HepG2 (cell line): ENCODE measurements at regions not wholly inside any gene's neighbourhood (a gene's known extent, or its start where the extent isn't known, plus 50 kb on each side); places are given as distances from the start of the nearest gene placed in this dataset.

Experiments used
- ATF7-NPFF ChIP-seq: sonication (generic); formaldehyde crosslinking; IDR thresholded peaks from 2 replicates; pipeline ENCODE4 v1.8.1; 2023; ENCODE audit warnings: mild to moderate bottlenecking, low read depth, missing genetic modification reagents, moderate library complexity
- BCL6 ChIP-seq: IDR thresholded peaks from 2 replicates; pipeline ENCODE4 v1.6.1; 2016; ENCODE audit warnings: missing genetic modification reagents, missing compliant biosample characterization
- CBX5 ChIP-seq: sonication (generic); formaldehyde crosslinking; IDR thresholded peaks from 2 replicates; pipeline ENCODE4 v1.4.0; 2020; ENCODE audit warnings: missing genetic modification reagents, borderline replicate concordance
- CCAR2 ChIP-seq: fragments of 200-400 bp; formaldehyde crosslinking; optimal IDR thresholded peaks from 2 replicates; pipeline ENCODE3; 2018; ENCODE audit warnings: low read depth, mild to moderate bottlenecking, low read length, moderate library complexity
- EP300 ChIP-seq, 3 experiments: sonication (generic) in 1 of 3; formaldehyde crosslinking in 1 of 3; IDR thresholded peaks; 2 replicates each; pipeline versions ENCODE4 v1.5.1 to v1.6.1; 2011 to 2020; ENCODE audit warnings: low read depth in 2 of 3, low read length in 2 of 3, borderline replicate concordance in 1 of 3, improper control_type of control experiment in 1 of 3, mild to moderate bottlenecking in 1 of 3, missing genetic modification reagents in 1 of 3, moderate library complexity in 1 of 3
- GATA4 ChIP-seq: sonication (generic); IDR thresholded peaks from 2 replicates; pipeline ENCODE4 v1.6.1; 2016; ENCODE audit warnings: antibody characterized with exemption, low read depth, borderline replicate concordance
- GATAD1 ChIP-seq: IDR thresholded peaks from 2 replicates; pipeline ENCODE4 v1.6.1; 2016; ENCODE audit warnings: missing genetic modification reagents, missing compliant biosample characterization
- GTF2F1 ChIP-seq: fragments of 150-350 bp; IDR thresholded peaks from 2 replicates; pipeline ENCODE4 v1.6.1; 2014; ENCODE audit warnings: low read length
- KDM1A ChIP-seq: IDR thresholded peaks from 2 replicates; pipeline ENCODE4 v1.6.1; 2016; ENCODE audit warnings: missing compliant biosample characterization
- KLF16 ChIP-seq, 2 experiments: sonication (generic) in 1 of 2; formaldehyde crosslinking in 1 of 2; IDR thresholded peaks; 2 replicates each; pipeline versions ENCODE4 v1.6.1 to v1.8.0; 2016 to 2023; ENCODE audit warnings: missing genetic modification reagents in 2 of 2, missing compliant biosample characterization in 1 of 2
- MAFK ChIP-seq, 2 experiments: IDR thresholded peaks in 1 of 2; conservative IDR thresholded peaks in 1 of 2; 2 replicates each; pipeline ENCODE4 v1.6.1; 2011; ENCODE audit warnings: improper control_type of control experiment in 2 of 2, low read length in 2 of 2
- RFX3 ChIP-seq: IDR thresholded peaks from 2 replicates; pipeline ENCODE4 v1.6.1; 2016; ENCODE audit warnings: missing biosample characterization, missing genetic modification reagents
- SMYD3 ChIP-seq: sonication (generic); formaldehyde crosslinking; IDR thresholded peaks from 2 replicates; pipeline ENCODE4 v1.8.1; 2023; ENCODE audit warnings: mild to moderate bottlenecking, missing genetic modification reagents
- SNRNP70 ChIP-seq: fragments of 200-400 bp; formaldehyde crosslinking; IDR thresholded peaks from 2 replicates; pipeline ENCODE4 v1.6.1; 2017; ENCODE audit warnings: mild to moderate bottlenecking, low read depth, low read length, moderate library complexity
- SSRP1 ChIP-seq: IDR thresholded peaks from 2 replicates; pipeline ENCODE4 v1.6.1; 2016; ENCODE audit warnings: control low read depth
- ZFP1 ChIP-seq: IDR thresholded peaks from 2 replicates; pipeline ENCODE4 v1.6.1; 2016
- ZNF20 ChIP-seq: sonication (generic); formaldehyde crosslinking; IDR thresholded peaks from 2 replicates; pipeline ENCODE4 v1.4.0; 2020; ENCODE audit warnings: mild to moderate bottlenecking, moderate library complexity, missing genetic modification reagents
- ZNF44 ChIP-seq: sonication (generic); formaldehyde crosslinking; IDR thresholded peaks from 2 replicates; pipeline ENCODE4 v1.5.1; 2020; ENCODE audit warnings: mild to moderate bottlenecking, missing genetic modification reagents
- ZNF460 ChIP-seq: sonication (generic); formaldehyde crosslinking; IDR thresholded peaks from 2 replicates; pipeline ENCODE4 v1.5.1; 2020; ENCODE audit warnings: missing genetic modification reagents, mild to moderate bottlenecking, borderline replicate concordance
- ZNF644 ChIP-seq: IDR thresholded peaks from 2 replicates; pipeline ENCODE4 v1.6.1; 2016; ENCODE audit warnings: low read depth
- ZNF772 ChIP-seq: sonication (generic); formaldehyde crosslinking; IDR thresholded peaks from 2 replicates; pipeline ENCODE4 v1.5.0; 2020; ENCODE audit warnings: mild to moderate bottlenecking, missing genetic modification reagents
- ZNF883 ChIP-seq: sonication (generic); formaldehyde crosslinking; IDR thresholded peaks from 2 replicates; pipeline ENCODE4 v1.5.1; 2020; ENCODE audit warnings: mild to moderate bottlenecking, missing genetic modification reagents; ENCODE audit errors: not compliant biosample characterization
- TF ChIP-seq, protein P1 (sequence below): sonication (generic); formaldehyde crosslinking; IDR thresholded peaks from 2 replicates; pipeline ENCODE4 v1.5.1; 2020; ENCODE audit warnings: mild to moderate bottlenecking, missing genetic modification reagents
- TF ChIP-seq, protein P2 (sequence below): sonication (generic); formaldehyde crosslinking; IDR thresholded peaks from 2 replicates; pipeline ENCODE4 v1.5.1; 2020; ENCODE audit warnings: mild to moderate bottlenecking, missing genetic modification reagents, borderline replicate concordance
- TF ChIP-seq, protein P3 (sequence below): sonication (generic); formaldehyde crosslinking; IDR thresholded peaks from 2 replicates; pipeline ENCODE4 v1.4.0; 2020; ENCODE audit warnings: missing genetic modification reagents, borderline replicate concordance

DNA sequence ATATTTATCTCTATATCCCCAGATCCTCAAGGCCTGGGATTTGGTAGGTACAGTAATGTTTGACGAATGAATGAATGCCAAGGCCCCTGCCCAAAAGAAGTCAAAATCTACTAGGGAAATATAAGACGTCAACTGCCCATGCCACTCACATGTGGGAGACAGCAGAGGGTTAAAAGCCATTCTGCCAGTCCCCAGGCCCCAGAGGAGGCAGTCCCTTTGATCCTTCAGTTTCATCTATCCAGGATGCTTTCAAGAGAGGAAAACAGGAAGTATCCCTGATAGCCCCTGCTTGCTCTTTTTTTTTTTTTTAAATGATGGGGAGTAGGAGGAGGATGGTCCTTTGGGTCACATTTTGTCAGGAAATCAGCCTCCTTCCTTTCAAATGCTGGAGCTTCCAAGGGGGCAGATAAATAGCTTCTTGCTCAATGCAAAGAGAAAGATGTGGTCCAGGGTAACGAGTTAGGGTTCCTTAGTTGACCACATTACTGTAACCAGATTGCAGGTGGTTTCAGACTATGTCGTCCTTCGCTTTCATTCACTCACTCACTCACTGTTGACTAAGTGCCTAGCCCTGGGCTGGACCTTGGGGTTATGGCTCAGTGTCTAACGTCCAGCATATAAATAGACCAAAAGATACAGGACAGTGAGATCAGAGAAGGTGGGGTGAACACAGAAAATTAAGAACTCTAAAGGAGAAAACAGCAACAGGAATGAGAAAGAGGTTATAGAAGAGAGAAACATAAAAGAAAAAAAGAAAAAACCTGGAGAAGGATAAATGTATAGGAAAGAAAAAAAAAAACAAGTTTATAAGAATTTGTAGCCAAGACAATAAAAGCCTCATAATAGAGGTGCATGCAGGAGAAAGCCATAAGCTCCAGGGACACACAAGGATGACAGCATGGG is 64.6 kb upstream of the PIM1 start (continued):
- TF ChIP-seq, protein P1, sequence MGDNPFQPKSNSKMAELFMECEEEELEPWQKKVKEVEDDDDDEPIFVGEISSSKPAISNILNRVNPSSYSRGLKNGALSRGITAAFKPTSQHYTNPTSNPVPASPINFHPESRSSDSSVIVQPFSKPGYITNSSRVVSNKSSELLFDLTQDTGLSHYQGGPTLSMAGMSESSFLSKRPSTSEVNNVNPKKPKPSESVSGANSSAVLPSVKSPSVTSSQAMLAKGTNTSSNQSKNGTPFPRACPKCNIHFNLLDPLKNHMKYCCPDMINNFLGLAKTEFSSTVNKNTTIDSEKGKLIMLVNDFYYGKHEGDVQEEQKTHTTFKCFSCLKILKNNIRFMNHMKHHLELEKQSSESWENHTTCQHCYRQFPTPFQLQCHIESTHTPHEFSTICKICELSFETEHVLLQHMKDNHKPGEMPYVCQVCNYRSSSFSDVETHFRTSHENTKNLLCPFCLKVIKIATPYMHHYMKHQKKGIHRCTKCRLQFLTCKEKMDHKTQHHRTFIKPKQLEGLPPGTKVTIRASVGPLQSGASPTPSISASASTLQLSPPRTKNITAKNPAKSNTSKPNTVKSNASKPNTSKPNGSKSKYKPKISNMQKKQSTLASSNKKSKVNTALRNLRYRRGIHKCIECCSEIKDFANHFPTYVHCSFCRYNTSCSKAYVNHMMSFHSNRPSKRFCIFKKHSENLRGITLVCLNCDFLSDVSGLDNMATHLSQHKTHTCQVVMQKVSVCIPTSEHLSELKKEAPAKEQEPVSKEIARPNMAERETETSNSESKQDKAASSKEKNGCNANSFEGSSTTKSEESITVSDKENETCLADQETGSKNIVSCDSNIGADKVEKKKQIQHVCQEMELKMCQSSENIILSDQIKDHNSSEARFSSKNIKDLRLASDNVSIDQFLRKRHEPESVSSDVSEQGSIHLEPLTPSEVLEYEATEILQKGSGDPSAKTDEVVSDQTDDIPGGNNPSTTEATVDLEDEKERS (CRISPR knock-in tag) = peak; percentile 39; the same call in 1 of the 2 replicates
- TF ChIP-seq GATA4 (peak; percentile 96), GTF2F1 (no peak), SSRP1 (CRISPR knock-in tag) (peak; percentile 30; the same call in 1 of the 2 replicates), ZNF460 (CRISPR knock-in tag) (peak; percentile 48; the same call in 1 of the 2 replicates), RFX3 (CRISPR knock-in tag) (no peak), GATAD1 (CRISPR knock-in tag) (peak; percentile 69; the same call in 1 of the 2 replicates), ZFP1 (peak; percentile 55; the same call in 1 of the 2 replicates), MAFK (conservative IDR thresholded peaks at IDR 0.05 in 1 of 2, IDR thresholded peaks at IDR 0.05 in 1 of 2; ENCODE audit: low read length in 2 of 2) (no peak), CCAR2 (no peak), KDM1A (CRISPR knock-in tag) (peak; percentile 92), BCL6 (CRISPR knock-in tag) (peak; percentile 81), ZNF772 (no peak), ATF7-NPFF (no peak), ZNF20 (CRISPR knock-in tag) (0 out of 2 replicates have a peak, but pooled peaks have one; percentile 50), ZNF44 (CRISPR knock-in tag) (no peak), KLF16 (CRISPR knock-in tag; IDR thresholded peaks at IDR 0.05) (peak in 1 of 2 experiments; percentile 59; a peak in 1 of 4 replicates), EP300 (IDR thresholded peaks at IDR 0.05; ENCODE audit: low read depth in 2 of 2, low read length in 2 of 2) (peak in 1 of 2 experiments; percentile 96; a peak in 2 of 4 replicates), EP300 (CRISPR knock-in tag; IDR thresholded peaks at IDR 0.05; ENCODE audit: borderline replicate concordance) (peak; percentile 89; the same call in 1 of the 2 replicates), SNRNP70 (no peak), ZNF883 (CRISPR knock-in tag) (no peak), ZNF644 (peak; percentile 27), CBX5 (no peak; the same call in 1 of the 2 replicates), SMYD3 (CRISPR knock-in tag) (no peak)
- TF ChIP-seq, protein P2, sequence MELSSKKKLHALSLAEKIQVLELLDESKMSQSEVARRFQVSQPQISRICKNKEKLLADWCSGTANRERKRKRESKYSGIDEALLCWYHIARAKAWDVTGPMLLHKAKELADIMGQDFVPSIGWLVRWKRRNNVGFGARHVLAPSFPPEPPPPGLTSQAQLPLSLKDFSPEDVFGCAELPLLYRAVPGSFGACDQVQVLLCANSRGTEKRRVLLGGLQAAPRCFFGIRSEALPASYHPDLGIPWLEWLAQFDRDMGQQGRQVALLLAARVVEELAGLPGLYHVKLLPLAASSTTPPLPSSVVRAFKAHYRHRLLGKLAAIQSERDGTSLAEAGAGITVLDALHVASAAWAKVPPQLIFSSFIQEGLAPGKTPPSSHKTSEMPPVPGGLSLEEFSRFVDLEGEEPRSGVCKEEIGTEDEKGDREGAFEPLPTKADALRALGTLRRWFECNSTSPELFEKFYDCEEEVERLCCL (CRISPR knock-in tag) = no peak
- TF ChIP-seq, protein P3, sequence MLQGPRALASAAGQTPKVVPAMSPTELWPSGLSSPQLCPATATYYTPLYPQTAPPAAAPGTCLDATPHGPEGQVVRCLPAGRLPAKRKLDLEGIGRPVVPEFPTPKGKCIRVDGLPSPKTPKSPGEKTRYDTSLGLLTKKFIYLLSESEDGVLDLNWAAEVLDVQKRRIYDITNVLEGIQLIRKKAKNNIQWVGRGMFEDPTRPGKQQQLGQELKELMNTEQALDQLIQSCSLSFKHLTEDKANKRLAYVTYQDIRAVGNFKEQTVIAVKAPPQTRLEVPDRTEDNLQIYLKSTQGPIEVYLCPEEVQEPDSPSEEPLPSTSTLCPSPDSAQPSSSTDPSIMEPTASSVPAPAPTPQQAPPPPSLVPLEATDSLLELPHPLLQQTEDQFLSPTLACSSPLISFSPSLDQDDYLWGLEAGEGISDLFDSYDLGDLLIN (CRISPR knock-in tag) = no peak
